ENCODE measurements at regions not wholly inside any gene's neighbourhood (a gene's known extent, or its start where the extent isn't known, plus 50 kb on each side); places are given as distances from the start of the nearest gene placed in this dataset.

DNA sequence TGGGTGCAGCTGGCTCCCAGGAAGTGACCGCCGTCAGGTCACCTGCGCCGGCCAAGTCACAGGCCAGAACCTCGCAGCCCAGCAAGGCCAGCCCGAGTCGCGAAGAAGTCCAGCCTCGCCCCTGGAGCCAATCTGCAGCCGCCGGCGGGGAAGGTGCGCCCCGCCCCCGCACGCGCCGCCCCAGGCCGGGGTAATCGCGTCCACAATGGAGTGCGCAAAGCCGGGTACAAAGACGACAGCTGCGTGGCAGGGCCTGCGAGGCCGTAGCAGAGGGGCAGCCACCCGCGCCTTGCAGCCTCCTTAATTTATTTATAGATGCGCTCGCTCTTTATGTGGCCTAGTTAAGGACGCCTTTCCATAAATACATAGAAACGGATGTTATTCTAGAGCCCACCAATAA lies 139.4 kb upstream of the CPEB2 start:
- TF ChIP-seq, protein P1, sequence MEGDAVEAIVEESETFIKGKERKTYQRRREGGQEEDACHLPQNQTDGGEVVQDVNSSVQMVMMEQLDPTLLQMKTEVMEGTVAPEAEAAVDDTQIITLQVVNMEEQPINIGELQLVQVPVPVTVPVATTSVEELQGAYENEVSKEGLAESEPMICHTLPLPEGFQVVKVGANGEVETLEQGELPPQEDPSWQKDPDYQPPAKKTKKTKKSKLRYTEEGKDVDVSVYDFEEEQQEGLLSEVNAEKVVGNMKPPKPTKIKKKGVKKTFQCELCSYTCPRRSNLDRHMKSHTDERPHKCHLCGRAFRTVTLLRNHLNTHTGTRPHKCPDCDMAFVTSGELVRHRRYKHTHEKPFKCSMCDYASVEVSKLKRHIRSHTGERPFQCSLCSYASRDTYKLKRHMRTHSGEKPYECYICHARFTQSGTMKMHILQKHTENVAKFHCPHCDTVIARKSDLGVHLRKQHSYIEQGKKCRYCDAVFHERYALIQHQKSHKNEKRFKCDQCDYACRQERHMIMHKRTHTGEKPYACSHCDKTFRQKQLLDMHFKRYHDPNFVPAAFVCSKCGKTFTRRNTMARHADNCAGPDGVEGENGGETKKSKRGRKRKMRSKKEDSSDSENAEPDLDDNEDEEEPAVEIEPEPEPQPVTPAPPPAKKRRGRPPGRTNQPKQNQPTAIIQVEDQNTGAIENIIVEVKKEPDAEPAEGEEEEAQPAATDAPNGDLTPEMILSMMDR (IDR thresholded peaks at IDR 0.05) = no peak
- no peak for TF ChIP-seq POLR2AphosphoS5 (IDR thresholded peaks at IDR 0.05)

Data from esophagus muscularis mucosa (tissue), 3 donors.